H9 (cell line): ENCODE measurements at regions not wholly inside any gene's neighbourhood (a gene's known extent, or its start where the extent isn't known, plus 50 kb on each side); places are given as distances from the start of the nearest gene placed in this dataset.

Experiments used
- DNase-seq: peaks from one replicate; pipeline ENCODE4 v3.0.0-alpha.2; 2017
- H2AFZ ChIP-seq: one replicate; pipeline ENCODE4 v1.6.1; 2013; ENCODE audit warnings: mild to moderate bottlenecking, low read length, control low read depth, moderate library complexity
- H2AK5ac ChIP-seq: 2 replicates; pipeline ENCODE4 v1.6.1; 2013; ENCODE audit warnings: low read length, control low read depth, mixed read lengths; ENCODE audit not compliant: insufficient read length
- H2BK120ac ChIP-seq: one replicate; pipeline ENCODE4 v1.6.1; 2013; ENCODE audit warnings: low read depth, mild to moderate bottlenecking, low read length, control low read depth, inconsistent platforms; ENCODE audit not compliant: poor library complexity, severe bottlenecking
- H2BK12ac ChIP-seq: 2 replicates; pipeline ENCODE4 v1.6.1; 2013; ENCODE audit warnings: low read length, control low read depth, mixed read lengths, low read depth; ENCODE audit not compliant: insufficient read length
- H2BK15ac ChIP-seq: 2 replicates; pipeline ENCODE4 v1.6.1; 2013; ENCODE audit warnings: low read depth, low read length, control low read depth
- H2BK20ac ChIP-seq: one replicate; pipeline ENCODE4 v1.6.1; 2013; ENCODE audit warnings: low read depth, mild to moderate bottlenecking, low read length, control low read depth, inconsistent platforms; ENCODE audit not compliant: poor library complexity, severe bottlenecking
- H2BK5ac ChIP-seq: 2 replicates; pipeline ENCODE4 v1.6.1; 2013; ENCODE audit warnings: low read length, control low read depth, mixed read lengths; ENCODE audit not compliant: insufficient read length
- H3K14ac ChIP-seq: 2 replicates; pipeline ENCODE4 v1.6.1; 2013; ENCODE audit warnings: low read length, control low read depth; ENCODE audit not compliant: insufficient read depth
- H3K18ac ChIP-seq: 2 replicates; pipeline ENCODE4 v1.6.1; 2013; ENCODE audit warnings: low read depth, mild to moderate bottlenecking, mixed read lengths, low read length, control low read depth; ENCODE audit not compliant: insufficient read length
- H3K23ac ChIP-seq: 2 replicates; pipeline ENCODE4 v1.6.1; 2013; ENCODE audit warnings: low read length, control low read depth, mixed read lengths, low read depth; ENCODE audit not compliant: insufficient read length
- H3K23me2 ChIP-seq: 2 replicates; pipeline ENCODE4 v1.6.1; 2013; ENCODE audit warnings: low read depth, mild to moderate bottlenecking, mixed read lengths, low read length, control low read depth; ENCODE audit not compliant: insufficient read length, poor library complexity, severe bottlenecking
- H3K27ac ChIP-seq: 2 replicates; pipeline ENCODE4 v1.5.1; 2013; ENCODE audit warnings: low read length, control low read depth, mixed read lengths, low read depth; ENCODE audit not compliant: insufficient read length
- H3K27me3 ChIP-seq: 2 replicates; pipeline ENCODE4 v1.6.1; 2013; ENCODE audit warnings: low read length, control low read depth, inconsistent platforms; ENCODE audit not compliant: insufficient read depth
- H3K4ac ChIP-seq: 2 replicates; pipeline ENCODE4 v1.6.1; 2013; ENCODE audit warnings: low read depth, mild to moderate bottlenecking, control low read depth, inconsistent platforms, low read length, moderate library complexity
- H3K4me1 ChIP-seq: 2 replicates; pipeline ENCODE4 v1.6.1; 2013; ENCODE audit warnings: low read length, control low read depth, inconsistent platforms; ENCODE audit not compliant: insufficient read depth
- H3K4me2 ChIP-seq: 2 replicates; pipeline ENCODE4 v1.6.1; 2013; ENCODE audit warnings: low read length, control low read depth, mixed read lengths; ENCODE audit not compliant: insufficient read length, insufficient read depth
- H3K56ac ChIP-seq: 2 replicates; pipeline ENCODE4 v1.6.1; 2013; ENCODE audit warnings: low read depth, mild to moderate bottlenecking, mixed read lengths, low read length, control low read depth; ENCODE audit not compliant: insufficient read length
- H3K79me1 ChIP-seq: 2 replicates; pipeline ENCODE4 v1.6.1; 2013; ENCODE audit warnings: low read depth, mild to moderate bottlenecking, moderate library complexity, low read length, control low read depth, inconsistent platforms; ENCODE audit not compliant: insufficient read depth, poor library complexity, severe bottlenecking
- H3K79me2 ChIP-seq: 2 replicates; pipeline ENCODE4 v1.6.1; 2013; ENCODE audit warnings: low read length, control low read depth, inconsistent platforms; ENCODE audit not compliant: insufficient read depth
- H3K9ac ChIP-seq: 2 replicates; pipeline ENCODE4 v1.6.1; 2013; ENCODE audit warnings: low read length, control low read depth, mixed read lengths; ENCODE audit not compliant: insufficient read length; ENCODE audit errors: extremely low read depth
- H3K9me3 ChIP-seq: one replicate; pipeline ENCODE4 v1.6.1; 2013; ENCODE audit warnings: low read depth, low read length, inconsistent platforms; ENCODE audit not compliant: control insufficient read depth
- H3T11ph ChIP-seq: one replicate; pipeline ENCODE4 v1.6.1; 2013; ENCODE audit warnings: mild to moderate bottlenecking, low read length, control low read depth, inconsistent platforms
- H4K20me1 ChIP-seq: one replicate; pipeline ENCODE4 v1.6.1; 2013; ENCODE audit not compliant: control insufficient read depth, insufficient read length, insufficient read depth
- H4K5ac ChIP-seq: 2 replicates; pipeline ENCODE4 v1.6.1; 2013; ENCODE audit warnings: low read depth, mild to moderate bottlenecking, mixed read lengths, low read length, control low read depth; ENCODE audit not compliant: insufficient read length
- H4K8ac ChIP-seq: replicated peaks from 2 replicates; pipeline ENCODE4 v1.6.1; 2013; ENCODE audit warnings: low read length, control low read depth, mixed read lengths, low read depth; ENCODE audit not compliant: insufficient read length
- H4K91ac ChIP-seq: 2 replicates; pipeline ENCODE4 v1.6.1; 2013; ENCODE audit warnings: low read depth, mild to moderate bottlenecking, moderate library complexity, mixed read lengths, low read length, control low read depth; ENCODE audit not compliant: insufficient read length
- H3K27ac Mint-ChIP-seq, 3 experiments: 2 replicates in 2 of 3; 3 replicates in 1 of 3; pipeline ENCODE4 v1.8.0; 2020 to 2021; ENCODE audit warnings: mixed read lengths in 3 of 3, mild to moderate bottlenecking in 1 of 3, moderate library complexity in 1 of 3
- H3K27me3 Mint-ChIP-seq: 2 replicates; pipeline ENCODE4 v1.8.0; 2021; ENCODE audit warnings: low read depth, mild to moderate bottlenecking, moderate library complexity, mixed read lengths
- H3K36me3 Mint-ChIP-seq, 3 experiments: 2 replicates in 2 of 3; 3 replicates in 1 of 3; pipeline ENCODE4 v1.8.0; 2020 to 2021; ENCODE audit warnings: low read depth in 3 of 3, mixed read lengths in 3 of 3; ENCODE audit not compliant: insufficient read depth in 1 of 3
- H3K4me1 Mint-ChIP-seq, 2 experiments: 2 replicates each; pipeline ENCODE4 v1.8.0; 2020; ENCODE audit warnings: mixed read lengths in 2 of 2
- H3K4me3 Mint-ChIP-seq, 2 experiments: 2 replicates in 1 of 2; 3 replicates in 1 of 2; pipeline ENCODE4 v1.8.0; 2020 to 2021; ENCODE audit warnings: mild to moderate bottlenecking in 2 of 2, mixed read lengths in 2 of 2, moderate library complexity in 1 of 2
- H3K9me3 Mint-ChIP-seq, 2 experiments: 2 replicates in 1 of 2; 3 replicates in 1 of 2; pipeline ENCODE4 v1.8.0; 2020; ENCODE audit warnings: mild to moderate bottlenecking in 2 of 2, mixed read lengths in 2 of 2, moderate library complexity in 1 of 2
- WGBS: extraction: QIAGEN DNeasy Blood & Tissue Kit; methylation state at CpG from one replicate; pipeline ENCODE4 v1.1.7; 2013; ENCODE audit warnings: missing lambda C conversion rate, low lambda C conversion rate, mixed read lengths; ENCODE audit not compliant: insufficient read length; ENCODE audit errors: extremely low coverage; 5-methylcytosine and 5-hydroxymethylcytosine counted together
- TF ChIP-seq, protein P1 (sequence below): fragments of 200-600 bp; sonication (generic); conservative IDR thresholded peaks from 3 replicates; pipeline ENCODE4 v1.8.0; 2021; ENCODE audit warnings: antibody characterized with exemption, mild to moderate bottlenecking

DNA sequence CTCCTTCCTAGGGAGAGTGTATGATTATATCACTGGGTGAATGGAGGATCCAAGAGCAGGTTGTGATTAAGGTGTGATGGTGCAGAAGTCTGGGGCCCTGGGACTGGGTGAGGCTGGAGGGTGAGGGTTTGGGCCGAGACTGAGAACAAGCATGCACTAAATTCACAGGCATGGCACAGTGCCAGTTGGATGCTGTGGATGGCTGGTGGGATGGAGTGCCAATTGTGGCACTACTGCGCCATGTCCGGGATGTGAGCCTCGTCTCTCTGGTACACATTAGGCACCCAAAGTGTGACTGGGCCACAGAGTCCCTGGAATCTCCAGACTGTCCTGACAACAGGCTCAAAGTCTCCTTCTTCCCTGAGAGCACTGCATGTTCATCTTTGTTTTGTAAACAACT is 208.1 kb downstream of the EMX2 start:
- no peaks in the 10 kb centered on the region for H3K79me1 ChIP-seq
- H3K18ac ChIP-seq = no peak overlapping the region
- Mint-ChIP-seq H3K4me3 (no peak overlapping the region), H3K4me1 (peaks cover 0 to 4% of the 10 kb centered on the region in 2 experiments; a peak in 2 of 4 replicates), H3K9me3 (no peaks in the 10 kb centered on the region), H3K27me3 (peaks cover 5% of the 10 kb centered on the region), H3K36me3 (no peaks in the 10 kb centered on the region), H3K27ac (no peak overlapping the region)
- no peaks in the 10 kb centered on the region for H3K23me2 ChIP-seq
- no peak overlapping the region for H2BK20ac ChIP-seq
- H2AFZ ChIP-seq = no peak overlapping the region
- H3K79me2 ChIP-seq = no peaks in the 10 kb centered on the region
- H2BK15ac ChIP-seq = no peak overlapping the region
- H3K4me1 ChIP-seq = no peaks in the 10 kb centered on the region
- H3K23ac ChIP-seq = no peak overlapping the region
- TF ChIP-seq, protein P1, sequence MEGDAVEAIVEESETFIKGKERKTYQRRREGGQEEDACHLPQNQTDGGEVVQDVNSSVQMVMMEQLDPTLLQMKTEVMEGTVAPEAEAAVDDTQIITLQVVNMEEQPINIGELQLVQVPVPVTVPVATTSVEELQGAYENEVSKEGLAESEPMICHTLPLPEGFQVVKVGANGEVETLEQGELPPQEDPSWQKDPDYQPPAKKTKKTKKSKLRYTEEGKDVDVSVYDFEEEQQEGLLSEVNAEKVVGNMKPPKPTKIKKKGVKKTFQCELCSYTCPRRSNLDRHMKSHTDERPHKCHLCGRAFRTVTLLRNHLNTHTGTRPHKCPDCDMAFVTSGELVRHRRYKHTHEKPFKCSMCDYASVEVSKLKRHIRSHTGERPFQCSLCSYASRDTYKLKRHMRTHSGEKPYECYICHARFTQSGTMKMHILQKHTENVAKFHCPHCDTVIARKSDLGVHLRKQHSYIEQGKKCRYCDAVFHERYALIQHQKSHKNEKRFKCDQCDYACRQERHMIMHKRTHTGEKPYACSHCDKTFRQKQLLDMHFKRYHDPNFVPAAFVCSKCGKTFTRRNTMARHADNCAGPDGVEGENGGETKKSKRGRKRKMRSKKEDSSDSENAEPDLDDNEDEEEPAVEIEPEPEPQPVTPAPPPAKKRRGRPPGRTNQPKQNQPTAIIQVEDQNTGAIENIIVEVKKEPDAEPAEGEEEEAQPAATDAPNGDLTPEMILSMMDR = no peak
- H3K14ac ChIP-seq = no peak overlapping the region
- no peak overlapping the region for H3K4ac ChIP-seq
- H3K56ac ChIP-seq = no peak overlapping the region
- no peak overlapping the region for H4K8ac ChIP-seq
- H3K9me3 ChIP-seq = no peaks in the 10 kb centered on the region
- H3K4me2 ChIP-seq = no peak overlapping the region
- H3K27ac ChIP-seq = no peak overlapping the region
- H3K27me3 ChIP-seq = no peaks in the 10 kb centered on the region
- no peak overlapping the region for H2BK5ac ChIP-seq
- H3K9ac ChIP-seq = no peak overlapping the region
- H4K20me1 ChIP-seq = no peaks in the 10 kb centered on the region
- H4K91ac ChIP-seq = no peak overlapping the region
- no peak overlapping the region for H4K5ac ChIP-seq
- H2BK12ac ChIP-seq = no peak overlapping the region
- no CpG with 5 or more reads among the region's 4 CpGs for WGBS
- no peak overlapping the region for H2AK5ac ChIP-seq
- H3T11ph ChIP-seq = no peak overlapping the region
- no peak overlapping the region for H2BK120ac ChIP-seq
- DNase-seq = no peak
